Testis (tissue), 2 donors: ENCODE measurements at regions not wholly inside any gene's neighbourhood (a gene's known extent, or its start where the extent isn't known, plus 50 kb on each side); places are given as distances from the start of the nearest gene placed in this dataset.

Source experiments
- CTCF ChIP-seq, 3 experiments: fragments of 450-650 bp in 2 of 3; fragments of 200-600 bp in 1 of 3; sonication (generic) in 1 of 3; IDR thresholded peaks; one replicate each; pipeline ENCODE4 v1.5.1; 2016 to 2019; ENCODE audit warnings: antibody characterized with exemption in 3 of 3, mild to moderate bottlenecking in 2 of 3, moderate library complexity in 1 of 3
- POLR2A ChIP-seq: fragments of 450-650 bp; IDR thresholded peaks from one replicate; pipeline ENCODE4 v1.6.1; 2017; ENCODE audit warnings: antibody characterized with exemption, mild to moderate bottlenecking, moderate library complexity

GRCh38 chr16:9630119-9630518, 538.7 kb downstream of the HAPSTR1 start:
- no peak for TF ChIP-seq CTCF (IDR thresholded peaks at IDR 0.05)
- no peak for TF ChIP-seq POLR2A
